ENCODE measurements at regions not wholly inside any gene's neighbourhood (a gene's known extent, or its start where the extent isn't known, plus 50 kb on each side); places are given as distances from the start of the nearest gene placed in this dataset.

- Histone ChIP-seq H3K36me3 (no peaks in the 10 kb centered on the region), H3K27ac (no peak overlapping the region), H3K4me3 (no peak overlapping the region), H3K4me1 (replicated peaks) (no peaks in the 10 kb centered on the region), H3K27me3 (replicated peaks; ENCODE audit: insufficient read depth) (no peaks in the 10 kb centered on the region), H3K9me3 (no peaks in the 10 kb centered on the region)
- no peak for DNase-seq (ENCODE audit: low spot score)
- WGBS, result 69% methylated on average over 6 of the region's 6 CpGs
- TF ChIP-seq POLR2A (IDR thresholded peaks at IDR 0.05), result no peak
- no peak for TF ChIP-seq POLR2AphosphoS5 (IDR thresholded peaks at IDR 0.05)
- no peak for TF ChIP-seq CTCF (IDR thresholded peaks at IDR 0.05)
- intact Hi-C loops (cut with DNase I), result no loop called here
Observed at GRCh38 chr12:67414011-67414715, 145.0 kb downstream of the CAND1 start.

- H3K4me3 ChIP-seq, result no peak overlapping the region
- no peaks in the 10 kb centered on the region for H3K36me3 ChIP-seq
- DNase-seq (ENCODE audit: low spot score), result no peak
- H3K4me1 ChIP-seq (replicated peaks), result no peaks in the 10 kb centered on the region
- intact Hi-C loops (cut with DNase I), result no loop called here
- TF ChIP-seq POLR2AphosphoS5 (IDR thresholded peaks at IDR 0.05), result no peak
- TF ChIP-seq POLR2A (IDR thresholded peaks at IDR 0.05), result no peak
- TF ChIP-seq CTCF (IDR thresholded peaks at IDR 0.05), result no peak
- H3K27ac ChIP-seq, result no peak overlapping the region
- WGBS, result 32% methylated on average over 4 of the region's 4 CpGs
- no peaks in the 10 kb centered on the region for H3K9me3 ChIP-seq
- H3K27me3 ChIP-seq (replicated peaks; ENCODE audit: insufficient read depth), result no peaks in the 10 kb centered on the region
Observed at GRCh38 chr12:67415473-67415872, 146.3 kb downstream of the CAND1 start.

- no peak for TF ChIP-seq CTCF (IDR thresholded peaks at IDR 0.05)
- TF ChIP-seq POLR2AphosphoS5 (IDR thresholded peaks at IDR 0.05), result no peak
- TF ChIP-seq POLR2A (IDR thresholded peaks at IDR 0.05), result no peak
- no peaks in the 10 kb centered on the region for H3K27me3 ChIP-seq (replicated peaks; ENCODE audit: insufficient read depth)
- no peak overlapping the region for H3K27ac ChIP-seq
- intact Hi-C loops (cut with DNase I), result no loop called here
- no peaks in the 10 kb centered on the region for H3K9me3 ChIP-seq
- H3K4me3 ChIP-seq, result no peak overlapping the region
- 93% methylated on average over 7 of the region's 7 CpGs for WGBS
- DNase-seq (ENCODE audit: low spot score), result no peak
- H3K4me1 ChIP-seq (replicated peaks), result no peaks in the 10 kb centered on the region
- H3K36me3 ChIP-seq, result no peaks in the 10 kb centered on the region
Observed at GRCh38 chr12:67419810-67420209, 150.7 kb downstream of the CAND1 start.

- WGBS, result 75% methylated on average over 3 of the region's 3 CpGs
- Histone ChIP-seq H3K36me3 (no peaks in the 10 kb centered on the region), H3K4me3 (no peak overlapping the region), H3K4me1 (replicated peaks) (no peaks in the 10 kb centered on the region), H3K27me3 (replicated peaks; ENCODE audit: insufficient read depth) (no peaks in the 10 kb centered on the region), H3K27ac (no peak overlapping the region), H3K9me3 (no peaks in the 10 kb centered on the region)
- no peak for DNase-seq (ENCODE audit: low spot score)
- TF ChIP-seq POLR2AphosphoS5 (IDR thresholded peaks at IDR 0.05), result no peak
- no peak for TF ChIP-seq POLR2A (IDR thresholded peaks at IDR 0.05)
- TF ChIP-seq CTCF (IDR thresholded peaks at IDR 0.05), result no peak
- intact Hi-C loops (cut with DNase I), result no loop called here
Observed at GRCh38 chr12:67420506-67420905, 151.3 kb downstream of the CAND1 start.

- no peaks in the 10 kb centered on the region for H3K27me3 ChIP-seq (replicated peaks; ENCODE audit: insufficient read depth)
- TF ChIP-seq POLR2AphosphoS5 (IDR thresholded peaks at IDR 0.05) (no peak), CTCF (IDR thresholded peaks at IDR 0.05) (no peak), POLR2A (IDR thresholded peaks at IDR 0.05) (no peak)
- H3K4me1 ChIP-seq (replicated peaks), result no peaks in the 10 kb centered on the region
- intact Hi-C loops (cut with DNase I), result no loop called here
- H3K9me3 ChIP-seq, result no peaks in the 10 kb centered on the region
- DNase-seq (ENCODE audit: low spot score), result no peak
- WGBS, result 62% methylated on average over 3 of the region's 3 CpGs
- H3K36me3 ChIP-seq, result no peaks in the 10 kb centered on the region
- no peak overlapping the region for H3K4me3 ChIP-seq
- H3K27ac ChIP-seq, result no peak overlapping the region
Observed at GRCh38 chr12:67422081-67422480, 152.9 kb downstream of the CAND1 start.
